Nephron progenitor cell (in vitro differentiated cells): ENCODE measurements at regions not wholly inside any gene's neighbourhood (a gene's known extent, or its start where the extent isn't known, plus 50 kb on each side); places are given as distances from the start of the nearest gene placed in this dataset.

Source experiments
- DNase-seq: peaks from one replicate; pipeline ENCODE4 v3.0.0; 2021
- H3K27ac Mint-ChIP-seq: 2 replicates; pipeline ENCODE4 v1.8.0; 2021; ENCODE audit warnings: mild to moderate bottlenecking, moderate library complexity, mixed read lengths
- H3K27me3 Mint-ChIP-seq: 2 replicates; pipeline ENCODE4 v1.8.0; 2021; ENCODE audit warnings: mild to moderate bottlenecking, low read depth, mixed read lengths; ENCODE audit not compliant: poor library complexity
- H3K36me3 Mint-ChIP-seq: 2 replicates; pipeline ENCODE4 v1.8.0; 2021; ENCODE audit warnings: low read depth, mixed read lengths
- H3K4me1 Mint-ChIP-seq: 2 replicates; pipeline ENCODE4 v1.8.0; 2021; ENCODE audit warnings: mixed read lengths
- H3K4me3 Mint-ChIP-seq: 2 replicates; pipeline ENCODE4 v1.8.0; 2021; ENCODE audit warnings: mild to moderate bottlenecking, moderate library complexity, mixed read lengths
- H3K9me3 Mint-ChIP-seq: 2 replicates; pipeline ENCODE4 v1.8.0; 2021; ENCODE audit warnings: mild to moderate bottlenecking, moderate library complexity, mixed read lengths
- CTCF ChIP-seq: fragments of 200-600 bp; sonication (generic); IDR thresholded peaks from 2 replicates; pipeline ENCODE4 v1.5.0; 2021; ENCODE audit warnings: antibody characterized with exemption

- no peak for TF ChIP-seq CTCF
- no peak overlapping the region for H3K27ac Mint-ChIP-seq
- no peak for DNase-seq
- peaks cover 16% of the 10 kb centered on the region for H3K9me3 Mint-ChIP-seq
- H3K36me3 Mint-ChIP-seq = peaks cover 5% of the 10 kb centered on the region
- H3K4me1 Mint-ChIP-seq = peaks cover 13% of the 10 kb centered on the region
- peaks cover 4% of the 10 kb centered on the region for H3K27me3 Mint-ChIP-seq
- H3K4me3 Mint-ChIP-seq = no peak overlapping the region
These were observed 152.5 kb upstream of the AKR1E2 start for GRCh38 chr10:4673279-4674040.

- H3K27me3 Mint-ChIP-seq = peaks cover 4% of the 10 kb centered on the region
- peaks cover 8% of the 10 kb centered on the region for H3K4me1 Mint-ChIP-seq
- no peak for TF ChIP-seq CTCF
- peaks cover 18% of the 10 kb centered on the region for H3K9me3 Mint-ChIP-seq
- H3K36me3 Mint-ChIP-seq = peaks cover 5% of the 10 kb centered on the region
- H3K27ac Mint-ChIP-seq = no peak overlapping the region
- H3K4me3 Mint-ChIP-seq = no peak overlapping the region
- DNase-seq = no peak
These were observed 153.8 kb upstream of the AKR1E2 start for GRCh38 chr10:4672201-4672600.

- no peak overlapping the region for H3K27ac Mint-ChIP-seq
- H3K9me3 Mint-ChIP-seq = peaks cover 18% of the 10 kb centered on the region
- no peak for TF ChIP-seq CTCF
- H3K4me1 Mint-ChIP-seq = peaks cover 8% of the 10 kb centered on the region
- peaks cover 5% of the 10 kb centered on the region for H3K36me3 Mint-ChIP-seq
- peaks cover 4% of the 10 kb centered on the region for H3K27me3 Mint-ChIP-seq
- H3K4me3 Mint-ChIP-seq = no peak overlapping the region
- no peak for DNase-seq
These were observed 154.4 kb upstream of the AKR1E2 start for GRCh38 chr10:4671451-4672145.

- Mint-ChIP-seq H3K9me3 (peaks cover 18% of the 10 kb centered on the region), H3K27ac (no peak overlapping the region), H3K27me3 (no peaks in the 10 kb centered on the region), H3K4me3 (no peak overlapping the region), H3K4me1 (peaks cover 8% of the 10 kb centered on the region), H3K36me3 (peaks cover 5% of the 10 kb centered on the region)
- no peak for TF ChIP-seq CTCF
- DNase-seq = no peak
These were observed 155.3 kb upstream of the AKR1E2 start for GRCh38 chr10:4670737-4671136.

- DNase-seq = no peak
- Mint-ChIP-seq H3K27me3 (no peaks in the 10 kb centered on the region), H3K27ac (no peak overlapping the region), H3K9me3 (peaks cover 18% of the 10 kb centered on the region), H3K4me1 (peaks cover 15% of the 10 kb centered on the region), H3K36me3 (peaks cover 5% of the 10 kb centered on the region), H3K4me3 (no peak overlapping the region)
- TF ChIP-seq CTCF = no peak
These were observed 156.4 kb upstream of the AKR1E2 start for GRCh38 chr10:4669585-4669984.
